ENCODE measurements at regions not wholly inside any gene's neighbourhood (a gene's known extent, or its start where the extent isn't known, plus 50 kb on each side); places are given as distances from the start of the nearest gene placed in this dataset.
"Not testable (repeated sequence)": the region's sequence is repeated elsewhere in the genome, so short reads cannot be mapped to it uniquely, and the experiment has no call there.

- H3K4me3 Mint-ChIP-seq; H3K36me3 Mint-ChIP-seq (ENCODE audit: insufficient read depth); H3K27me3 Mint-ChIP-seq (ENCODE audit: low read depth); ATAC-seq; H3K9me3 Mint-ChIP-seq; H3K4me1 Mint-ChIP-seq (ENCODE audit: low read depth); DNase-seq: not testable (repeated sequence)
These were observed 714.0 kb downstream of the METTL4 start for GRCh38 chr18:1857281-1857680.

- no peak overlapping the region for H3K4me3 Mint-ChIP-seq
- no peaks in the 10 kb centered on the region for H3K9me3 Mint-ChIP-seq
- no peak for DNase-seq
- ATAC-seq = no peak
- H3K4me1 Mint-ChIP-seq (ENCODE audit: low read depth) = no peaks in the 10 kb centered on the region
- H3K27me3 Mint-ChIP-seq (ENCODE audit: low read depth) = no peaks in the 10 kb centered on the region
- H3K36me3 Mint-ChIP-seq (ENCODE audit: insufficient read depth) = no peaks in the 10 kb centered on the region
These were observed 709.8 kb downstream of the METTL4 start for GRCh38 chr18:1861473-1861872.

GRCh38 chr18:1865869-1866268, 705.4 kb downstream of the METTL4 start:
- Mint-ChIP-seq H3K4me1 (ENCODE audit: low read depth) (no peaks in the 10 kb centered on the region), H3K27me3 (ENCODE audit: low read depth) (no peaks in the 10 kb centered on the region), H3K36me3 (ENCODE audit: insufficient read depth) (no peaks in the 10 kb centered on the region), H3K4me3 (no peak overlapping the region), H3K9me3 (no peaks in the 10 kb centered on the region)
- no peak for ATAC-seq
- DNase-seq = no peak

- no peaks in the 10 kb centered on the region for H3K9me3 Mint-ChIP-seq
- DNase-seq = no peak
- H3K4me1 Mint-ChIP-seq (ENCODE audit: low read depth) = no peaks in the 10 kb centered on the region
- H3K27me3 Mint-ChIP-seq (ENCODE audit: low read depth) = no peaks in the 10 kb centered on the region
- no peak overlapping the region for H3K4me3 Mint-ChIP-seq
- no peak for ATAC-seq
- H3K36me3 Mint-ChIP-seq (ENCODE audit: insufficient read depth) = no peaks in the 10 kb centered on the region
These were observed 699.0 kb downstream of the METTL4 start for GRCh38 chr18:1872274-1872673.

- Mint-ChIP-seq H3K9me3 (no peaks in the 10 kb centered on the region), H3K4me3 (no peak overlapping the region), H3K36me3 (ENCODE audit: insufficient read depth) (no peaks in the 10 kb centered on the region), H3K27me3 (ENCODE audit: low read depth) (no peaks in the 10 kb centered on the region), H3K4me1 (ENCODE audit: low read depth) (no peaks in the 10 kb centered on the region)
- no peak for ATAC-seq
- DNase-seq = no peak
These were observed 696.1 kb downstream of the METTL4 start for GRCh38 chr18:1875219-1875618.

- H3K27me3 Mint-ChIP-seq (ENCODE audit: low read depth) = no peaks in the 10 kb centered on the region
- H3K9me3 Mint-ChIP-seq = peaks cover 5% of the 10 kb centered on the region
- no peaks in the 10 kb centered on the region for H3K36me3 Mint-ChIP-seq (ENCODE audit: insufficient read depth)
- DNase-seq (no peak), ATAC-seq (no peak)
- no peak overlapping the region for H3K4me3 Mint-ChIP-seq
- H3K4me1 Mint-ChIP-seq (ENCODE audit: low read depth) = no peaks in the 10 kb centered on the region
These were observed 686.7 kb downstream of the METTL4 start for GRCh38 chr18:1884623-1885022.

- Mint-ChIP-seq H3K4me3 (no peak overlapping the region), H3K36me3 (ENCODE audit: insufficient read depth) (no peaks in the 10 kb centered on the region), H3K9me3 (peaks cover 8% of the 10 kb centered on the region), H3K27me3 (ENCODE audit: low read depth) (no peaks in the 10 kb centered on the region), H3K4me1 (ENCODE audit: low read depth) (no peaks in the 10 kb centered on the region)
- DNase-seq (no peak), ATAC-seq (no peak)
These were observed 679.7 kb downstream of the METTL4 start for GRCh38 chr18:1891641-1892040.

- no peaks in the 10 kb centered on the region for H3K36me3 Mint-ChIP-seq (ENCODE audit: insufficient read depth)
- DNase-seq (no peak), ATAC-seq (no peak)
- H3K27me3 Mint-ChIP-seq (ENCODE audit: low read depth) = no peaks in the 10 kb centered on the region
- H3K4me3 Mint-ChIP-seq = no peak overlapping the region
- H3K4me1 Mint-ChIP-seq (ENCODE audit: low read depth) = no peaks in the 10 kb centered on the region
- peaks cover 8% of the 10 kb centered on the region for H3K9me3 Mint-ChIP-seq
These were observed 679.1 kb downstream of the METTL4 start for GRCh38 chr18:1892191-1892590.

GRCh38 chr18:1895456-1896185, 675.7 kb downstream of the METTL4 start:
- no peaks in the 10 kb centered on the region for H3K36me3 Mint-ChIP-seq (ENCODE audit: insufficient read depth)

GRCh38 chr18:1906421-1906820, 664.9 kb downstream of the METTL4 start:
- Mint-ChIP-seq H3K4me1 (ENCODE audit: low read depth) (no peaks in the 10 kb centered on the region), H3K27me3 (ENCODE audit: low read depth) (no peaks in the 10 kb centered on the region), H3K9me3 (peaks cover 14% of the 10 kb centered on the region), H3K4me3 (no peak overlapping the region), H3K36me3 (ENCODE audit: insufficient read depth) (no peaks in the 10 kb centered on the region)
- ATAC-seq = no peak
- DNase-seq = no peak

More at GRCh38 chr18:1895456-1896185, 675.7 kb downstream of the METTL4 start:
- ATAC-seq (no peak), DNase-seq (no peak)
- Mint-ChIP-seq H3K9me3 (no peaks in the 10 kb centered on the region), H3K4me1 (ENCODE audit: low read depth) (no peaks in the 10 kb centered on the region), H3K27me3 (ENCODE audit: low read depth) (no peaks in the 10 kb centered on the region), H3K4me3 (no peak overlapping the region)

GRCh38 chr18:1907470-1908206, 663.7 kb downstream of the METTL4 start:
- ATAC-seq (no peak), DNase-seq (no peak)
- Mint-ChIP-seq H3K4me3 (no peak overlapping the region), H3K36me3 (ENCODE audit: insufficient read depth) (no peaks in the 10 kb centered on the region), H3K9me3 (peaks cover 14% of the 10 kb centered on the region), H3K4me1 (ENCODE audit: low read depth) (no peaks in the 10 kb centered on the region), H3K27me3 (ENCODE audit: low read depth) (no peaks in the 10 kb centered on the region)

- Mint-ChIP-seq H3K27me3 (ENCODE audit: low read depth) (no peaks in the 10 kb centered on the region), H3K4me3 (no peak overlapping the region), H3K4me1 (ENCODE audit: low read depth) (no peaks in the 10 kb centered on the region), H3K36me3 (ENCODE audit: insufficient read depth) (no peaks in the 10 kb centered on the region), H3K9me3 (peaks cover 31% of the 10 kb centered on the region)
- DNase-seq = no peak
- ATAC-seq = no peak
These were observed 656.8 kb downstream of the METTL4 start for GRCh38 chr18:1914489-1914888.

- DNase-seq (no peak), ATAC-seq (no peak)
- no peaks in the 10 kb centered on the region for H3K4me1 Mint-ChIP-seq (ENCODE audit: low read depth)
- peaks cover 17% of the 10 kb centered on the region for H3K9me3 Mint-ChIP-seq
- no peaks in the 10 kb centered on the region for H3K36me3 Mint-ChIP-seq (ENCODE audit: insufficient read depth)
- H3K4me3 Mint-ChIP-seq = no peak overlapping the region
- no peaks in the 10 kb centered on the region for H3K27me3 Mint-ChIP-seq (ENCODE audit: low read depth)
These were observed 654.3 kb downstream of the METTL4 start for GRCh38 chr18:1916869-1917523.

GRCh38 chr18:1917569-1917968, 653.7 kb downstream of the METTL4 start:
- H3K36me3 Mint-ChIP-seq (ENCODE audit: insufficient read depth) = no peaks in the 10 kb centered on the region
- no peak for DNase-seq
- no peak overlapping the region for H3K4me3 Mint-ChIP-seq
- no peak for ATAC-seq
- no peaks in the 10 kb centered on the region for H3K27me3 Mint-ChIP-seq (ENCODE audit: low read depth)
- no peaks in the 10 kb centered on the region for H3K4me1 Mint-ChIP-seq (ENCODE audit: low read depth)
- H3K9me3 Mint-ChIP-seq = peaks cover 17% of the 10 kb centered on the region

GRCh38 chr18:1922066-1922465, 649.2 kb downstream of the METTL4 start:
- no peaks in the 10 kb centered on the region for H3K36me3 Mint-ChIP-seq (ENCODE audit: insufficient read depth)
- no peaks in the 10 kb centered on the region for H3K4me1 Mint-ChIP-seq (ENCODE audit: low read depth)
- DNase-seq (no peak), ATAC-seq (no peak)
- H3K27me3 Mint-ChIP-seq (ENCODE audit: low read depth) = no peaks in the 10 kb centered on the region
- no peaks in the 10 kb centered on the region for H3K9me3 Mint-ChIP-seq
- no peak overlapping the region for H3K4me3 Mint-ChIP-seq
